ENCODE measurements at regions not wholly inside any gene's neighbourhood (a gene's known extent, or its start where the extent isn't known, plus 50 kb on each side); places are given as distances from the start of the nearest gene placed in this dataset.

DNA sequence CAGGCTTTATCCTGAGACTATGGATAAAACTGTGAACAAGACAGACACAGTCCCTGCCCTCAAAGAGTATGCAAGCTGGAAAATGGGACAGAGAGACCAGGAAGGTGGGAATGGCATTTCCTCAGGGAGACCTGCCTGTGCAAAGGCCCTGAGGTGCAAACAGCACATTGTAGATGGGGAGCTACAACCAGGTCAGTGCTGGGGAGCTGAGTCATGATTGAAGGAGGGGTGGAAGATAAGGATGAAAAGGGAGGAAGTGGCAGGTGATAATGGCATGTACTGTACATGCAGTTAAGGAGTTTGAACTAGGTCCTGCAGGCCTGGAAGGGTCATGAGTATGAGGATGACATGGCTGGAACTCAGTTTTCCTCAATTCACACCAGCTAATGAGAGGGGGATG, 75.5 kb upstream of the BOD1 start:
- no peak for DNase-seq

DNA sequence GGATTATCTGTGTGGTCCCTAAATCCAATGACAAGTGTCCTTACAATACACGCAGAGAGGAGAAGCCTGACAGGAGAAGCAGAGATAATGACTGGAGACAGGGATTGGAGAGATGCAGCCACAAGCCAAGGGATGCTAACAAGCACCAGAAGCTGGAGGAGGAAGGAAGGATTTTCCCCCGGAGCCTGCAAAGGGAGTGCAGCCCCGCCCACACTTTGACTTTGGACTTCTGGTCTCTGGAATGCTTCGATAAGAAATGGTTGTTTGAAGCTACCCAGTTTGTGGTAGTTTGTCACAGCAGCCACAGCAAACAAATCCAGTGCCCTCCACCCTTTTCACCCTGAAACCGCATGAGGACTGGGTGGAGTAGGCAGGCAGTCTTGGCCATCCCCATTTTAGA, 77.2 kb upstream of the BOD1 start:
- DNase-seq = no peak

DNA sequence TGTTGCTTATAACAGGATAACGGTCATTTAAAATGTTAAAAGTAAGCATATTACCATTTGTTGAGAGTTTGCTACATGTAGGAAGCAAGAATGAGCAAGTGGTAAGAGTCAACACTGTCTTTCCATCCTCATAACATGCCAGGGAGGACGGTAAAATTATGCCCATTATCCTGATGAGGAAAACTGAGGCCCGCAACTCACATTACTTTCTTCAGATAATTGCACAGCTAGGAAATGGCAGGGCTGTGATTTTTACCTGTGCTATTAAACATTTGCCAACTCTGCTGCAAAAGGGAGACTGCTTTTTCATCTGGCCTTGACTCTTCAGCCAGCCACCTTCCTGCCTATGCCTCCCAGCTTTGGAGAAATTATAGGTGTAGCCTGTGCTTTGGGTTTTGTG, 79.8 kb upstream of the BOD1 start:
- DNase-seq = no peak

DNA sequence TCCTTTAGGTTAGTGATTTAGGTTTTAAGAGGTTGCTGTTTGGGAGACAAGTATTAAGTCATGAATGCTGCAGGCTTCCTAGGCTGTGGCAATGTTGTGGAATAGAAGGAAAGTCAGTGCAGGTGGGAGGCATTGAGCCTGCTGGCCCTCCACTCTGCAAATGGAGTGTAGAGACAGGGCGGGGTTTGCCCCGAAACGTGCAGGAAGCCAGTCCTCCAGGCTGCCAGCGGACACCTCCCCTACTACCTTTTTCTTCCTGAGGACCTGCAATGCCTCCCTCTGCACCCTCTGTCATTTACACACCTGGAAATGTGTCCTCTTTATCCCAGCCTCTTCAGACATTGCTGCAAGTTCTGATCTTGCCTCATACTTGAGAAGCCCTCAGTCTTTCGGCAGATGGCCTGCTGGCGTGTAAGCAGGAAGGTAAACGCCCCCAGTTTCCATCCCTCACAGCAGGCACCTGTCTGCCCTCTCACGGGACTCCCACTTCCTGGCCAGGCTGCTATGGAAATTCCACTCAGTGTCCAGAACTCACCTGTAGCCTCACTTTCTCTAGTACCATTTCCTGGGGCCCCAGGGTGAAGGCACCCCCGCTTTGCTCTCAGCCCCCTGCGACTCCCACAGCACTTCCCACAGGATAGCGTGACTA, 81.6 kb upstream of the BOD1 start:
- peak in 1 of 2 experiments; percentile 33 for DNase-seq

DNA sequence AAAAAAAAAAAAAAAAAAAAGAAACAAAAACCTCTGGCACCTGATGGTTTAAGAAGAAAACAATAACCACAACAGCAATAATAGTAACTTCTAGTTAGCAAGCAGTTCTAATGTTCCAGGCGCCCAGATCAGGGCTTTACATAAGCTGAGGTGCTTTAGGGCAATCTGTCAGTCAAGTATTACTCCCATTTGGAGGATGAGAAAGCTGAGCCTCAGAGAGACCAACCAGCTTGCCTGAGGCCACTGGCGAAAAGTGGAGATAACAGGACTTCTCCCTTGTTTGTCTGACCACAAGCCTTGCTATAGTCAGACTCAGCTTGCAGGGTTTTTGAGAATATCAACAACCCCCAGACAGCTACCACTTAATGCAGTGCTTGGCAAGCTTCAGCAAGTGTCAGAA, 83.5 kb upstream of the BOD1 start:
- no peak for DNase-seq

DNA sequence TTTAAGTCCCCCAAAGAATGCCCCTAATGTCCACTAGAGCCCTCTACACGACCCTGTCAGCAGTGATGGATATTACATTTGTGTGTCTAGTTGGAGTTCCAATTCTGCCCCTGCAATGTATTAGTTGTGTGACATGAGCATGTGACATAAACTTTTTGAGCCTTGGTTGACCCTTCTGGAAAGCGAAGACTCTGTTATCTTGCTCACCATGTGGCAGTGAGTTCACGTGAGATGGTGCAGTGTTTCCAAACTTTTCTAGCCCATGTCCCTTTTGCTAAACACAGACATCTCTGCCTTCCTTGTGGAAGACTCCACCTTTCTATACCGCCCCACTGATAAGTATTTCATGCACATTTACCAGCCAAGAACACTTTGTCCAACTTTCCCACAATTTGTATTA, 87.0 kb upstream of the BOD1 start:
- no peak for DNase-seq

DNA sequence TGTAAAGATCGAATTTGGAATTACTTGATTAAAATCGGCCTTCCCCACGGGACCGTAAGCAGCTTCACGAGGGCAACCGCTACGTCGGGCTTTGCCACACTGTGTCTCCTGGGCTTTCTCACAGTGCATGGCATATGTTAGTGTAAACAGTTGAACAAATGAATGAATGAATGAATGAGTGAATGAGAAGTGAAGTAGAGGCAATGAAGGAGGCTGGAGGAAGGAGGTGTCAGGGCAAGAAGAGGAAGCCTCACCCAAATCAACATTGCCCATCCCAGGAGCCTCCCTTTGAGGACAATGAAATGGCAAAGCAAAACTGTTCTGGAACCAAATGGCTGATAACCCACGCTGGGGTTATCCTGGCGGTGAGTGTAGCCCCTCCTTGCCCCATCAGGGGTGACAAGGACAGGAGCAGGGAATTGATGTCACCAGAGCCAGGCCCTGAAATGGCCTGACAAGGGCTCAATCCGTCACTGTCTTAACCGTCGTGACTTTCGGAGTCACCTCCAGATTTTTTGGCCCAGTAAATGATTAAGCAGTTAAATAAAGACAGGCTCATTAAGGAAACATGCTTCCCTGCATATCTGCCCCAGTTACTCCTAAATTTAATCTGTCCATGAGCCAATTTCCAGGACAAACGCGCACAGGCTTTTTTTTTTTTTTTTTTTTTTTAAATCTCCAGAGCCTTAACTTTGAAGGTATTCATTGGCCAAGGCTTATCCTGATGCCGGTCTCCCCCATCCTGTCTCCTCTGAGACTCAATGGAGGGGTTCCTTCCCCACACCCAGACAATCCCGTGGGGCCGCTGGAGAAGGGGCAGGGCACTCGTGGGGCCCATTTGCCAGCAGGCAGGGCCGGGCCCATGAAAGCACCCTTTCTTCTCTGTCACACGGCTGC, 88.4 kb upstream of the BOD1 start:
- no peak for DNase-seq

DNA sequence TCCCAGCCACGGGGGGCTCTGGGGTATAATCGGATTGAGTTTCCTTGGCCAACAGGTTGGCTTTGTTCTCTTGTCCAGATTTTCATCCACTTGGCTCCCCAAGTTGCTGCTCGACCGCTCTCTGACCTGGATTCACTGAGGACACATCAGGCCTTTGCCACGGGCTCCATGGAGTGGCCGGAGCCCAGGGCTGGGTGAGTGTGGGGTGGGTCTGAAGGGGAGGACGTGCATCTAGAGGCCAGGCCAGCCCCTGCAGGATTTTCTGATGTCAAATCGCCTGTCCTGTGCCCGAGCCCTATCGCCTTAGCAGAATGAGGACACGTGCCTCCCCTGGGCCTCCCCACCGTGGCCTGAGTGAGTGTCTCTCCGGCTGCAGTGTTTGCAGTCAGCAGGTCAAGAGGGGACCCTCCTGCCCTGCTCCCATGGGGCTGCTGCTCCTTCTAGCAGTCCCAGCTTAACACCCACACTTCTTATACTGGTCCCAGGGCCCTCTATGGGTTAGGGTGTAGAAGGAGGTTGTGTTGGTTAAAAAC, 89.1 kb upstream of the BOD1 start:
- no peak for DNase-seq

DNA sequence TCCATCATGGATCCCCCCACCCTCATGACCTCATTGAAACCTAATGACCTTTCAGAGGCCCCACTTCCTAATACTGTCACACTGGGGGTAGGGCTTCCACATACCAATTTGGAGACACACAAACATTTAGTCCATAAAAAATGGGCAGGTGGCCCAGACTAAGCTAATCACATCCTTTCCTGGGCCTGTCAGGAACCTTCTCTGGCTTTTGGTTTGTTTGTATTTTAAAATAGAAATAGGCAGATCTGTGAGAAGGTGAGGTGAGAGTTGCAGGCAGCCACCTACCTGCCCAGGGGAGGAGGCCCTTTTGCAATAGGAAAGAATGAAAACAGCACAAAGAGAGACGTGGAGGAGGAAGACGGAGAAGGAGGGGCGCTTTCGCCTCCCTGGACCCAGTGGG, 90.2 kb upstream of the BOD1 start:
- DNase-seq = no peak

DNA sequence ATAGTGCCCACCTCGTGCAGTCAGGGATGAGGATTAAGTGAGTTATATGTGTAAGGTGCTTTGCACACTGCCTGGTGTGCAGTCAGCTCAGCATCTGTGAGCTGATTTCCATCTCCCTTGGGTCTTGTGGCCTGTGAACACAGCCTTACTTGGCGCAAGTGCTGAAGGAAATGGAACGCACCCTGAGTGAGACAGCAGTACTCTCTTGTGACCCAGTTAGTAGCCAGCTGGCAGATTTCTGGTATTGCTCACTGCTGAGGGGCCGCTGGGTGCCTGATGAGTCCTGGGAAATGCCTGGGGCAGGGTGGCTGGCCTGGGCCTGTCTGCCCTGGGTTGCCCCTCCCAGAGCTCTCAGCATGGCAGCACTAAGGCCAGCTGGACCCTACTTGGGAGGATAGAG, 90.9 kb upstream of the BOD1 start:
- DNase-seq = no peak

DNA sequence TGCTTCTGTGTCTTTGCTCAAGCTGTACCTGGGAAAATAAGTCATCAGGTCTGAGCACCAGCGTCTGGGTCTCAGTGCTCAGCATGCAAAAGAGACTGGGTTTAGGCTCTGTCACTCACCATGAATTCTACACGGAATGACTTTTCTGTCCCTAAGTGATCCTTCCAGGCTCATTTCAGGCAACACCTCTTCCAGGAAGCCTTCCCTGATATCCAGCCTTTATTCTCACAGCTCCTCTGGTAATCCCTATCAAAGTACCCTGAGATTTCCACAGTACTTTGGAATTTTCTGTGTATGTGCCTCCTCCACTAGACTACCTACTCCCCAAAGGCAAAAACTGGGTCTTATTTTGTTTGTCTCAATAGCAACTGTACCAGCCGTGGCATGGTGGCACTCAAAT, 92.7 kb upstream of the BOD1 start:
- no peak for DNase-seq

DNA sequence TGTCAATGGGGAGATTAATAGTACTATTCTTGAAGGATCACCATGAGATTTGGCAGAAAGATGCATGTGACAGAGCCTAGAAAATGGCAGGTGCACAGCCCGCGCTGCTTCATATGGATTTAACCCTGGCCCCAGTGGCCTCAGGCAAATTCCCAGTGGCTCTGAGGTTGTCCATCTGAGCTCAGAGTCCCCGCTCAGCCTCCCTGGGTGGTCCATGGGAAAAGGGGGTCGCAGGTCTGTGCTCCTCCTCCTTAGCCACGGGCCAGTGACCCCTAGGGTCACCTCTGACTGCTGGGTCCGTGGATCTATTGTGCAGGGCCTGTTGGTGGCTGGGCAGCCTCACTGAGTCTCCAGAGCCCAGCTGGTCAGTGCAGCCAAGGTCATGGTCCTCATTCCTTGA, 93.3 kb upstream of the BOD1 start:
- DNase-seq = no peak

DNA sequence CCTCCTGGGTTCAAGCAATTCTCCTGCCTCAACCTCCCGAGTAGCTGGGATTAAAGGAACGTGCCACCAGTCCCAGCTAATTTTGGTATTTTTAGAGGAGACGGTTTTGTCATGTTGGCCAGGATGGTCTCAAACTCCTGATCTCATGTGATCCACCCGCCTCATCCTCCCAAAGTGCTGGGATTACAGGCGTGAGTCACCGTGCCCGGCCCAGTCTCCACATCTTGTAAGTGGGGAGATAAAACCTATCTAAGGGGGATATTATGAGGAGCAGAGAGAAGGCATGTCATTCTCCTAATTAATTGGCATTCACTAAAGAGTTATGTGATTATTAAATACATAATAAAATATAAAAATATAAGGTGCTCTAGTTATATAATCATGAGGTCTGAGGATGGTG, 94.1 kb upstream of the BOD1 start:
- DNase-seq = no peak

DNA sequence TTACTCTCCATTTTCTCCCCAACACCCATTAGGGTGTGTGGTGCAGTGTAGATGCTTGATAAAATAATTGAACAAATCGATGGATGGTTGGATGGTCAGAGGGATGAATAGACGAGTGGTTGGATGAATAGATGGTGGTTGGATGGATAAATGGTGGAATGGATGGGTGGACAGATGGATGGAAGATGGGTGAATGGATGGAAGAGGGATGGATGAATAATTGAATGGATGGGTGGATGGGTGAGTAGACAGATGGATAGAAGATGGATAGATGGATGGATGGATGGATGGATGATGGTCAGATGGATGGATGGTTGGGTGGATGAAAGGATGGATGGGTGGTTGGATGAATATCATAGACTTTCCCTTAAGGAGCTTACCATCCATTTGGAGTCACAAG, 95.0 kb upstream of the BOD1 start:
- DNase-seq = no peak

DNA sequence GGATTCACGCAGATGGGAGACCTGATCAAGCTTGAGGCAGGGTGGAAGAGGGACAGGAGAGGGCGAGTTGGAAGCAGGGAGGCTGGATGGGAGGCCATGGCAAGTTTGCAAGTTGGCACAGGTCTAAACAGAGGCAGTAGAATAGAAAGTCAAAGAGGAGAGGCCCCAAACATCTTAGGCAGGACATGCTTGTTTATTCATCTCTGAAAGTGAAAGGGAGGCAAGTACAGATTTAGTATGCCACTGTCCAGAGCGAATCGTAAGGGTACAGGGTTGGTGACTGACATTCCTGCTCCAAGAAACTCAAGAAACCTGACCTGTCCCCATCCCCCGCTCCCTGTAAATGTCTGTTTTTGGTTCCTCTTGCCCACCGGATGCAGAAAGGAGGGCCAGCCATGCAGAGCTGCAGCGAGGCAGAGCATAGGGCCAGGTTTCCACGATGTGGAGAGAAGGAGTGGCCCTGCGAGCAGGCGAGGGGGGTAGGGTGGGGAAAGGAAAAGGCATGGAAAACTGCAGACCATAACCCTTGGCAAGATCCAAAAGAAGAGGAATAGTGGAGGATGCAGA, 96.2 kb upstream of the BOD1 start:
- no peak for DNase-seq

DNA sequence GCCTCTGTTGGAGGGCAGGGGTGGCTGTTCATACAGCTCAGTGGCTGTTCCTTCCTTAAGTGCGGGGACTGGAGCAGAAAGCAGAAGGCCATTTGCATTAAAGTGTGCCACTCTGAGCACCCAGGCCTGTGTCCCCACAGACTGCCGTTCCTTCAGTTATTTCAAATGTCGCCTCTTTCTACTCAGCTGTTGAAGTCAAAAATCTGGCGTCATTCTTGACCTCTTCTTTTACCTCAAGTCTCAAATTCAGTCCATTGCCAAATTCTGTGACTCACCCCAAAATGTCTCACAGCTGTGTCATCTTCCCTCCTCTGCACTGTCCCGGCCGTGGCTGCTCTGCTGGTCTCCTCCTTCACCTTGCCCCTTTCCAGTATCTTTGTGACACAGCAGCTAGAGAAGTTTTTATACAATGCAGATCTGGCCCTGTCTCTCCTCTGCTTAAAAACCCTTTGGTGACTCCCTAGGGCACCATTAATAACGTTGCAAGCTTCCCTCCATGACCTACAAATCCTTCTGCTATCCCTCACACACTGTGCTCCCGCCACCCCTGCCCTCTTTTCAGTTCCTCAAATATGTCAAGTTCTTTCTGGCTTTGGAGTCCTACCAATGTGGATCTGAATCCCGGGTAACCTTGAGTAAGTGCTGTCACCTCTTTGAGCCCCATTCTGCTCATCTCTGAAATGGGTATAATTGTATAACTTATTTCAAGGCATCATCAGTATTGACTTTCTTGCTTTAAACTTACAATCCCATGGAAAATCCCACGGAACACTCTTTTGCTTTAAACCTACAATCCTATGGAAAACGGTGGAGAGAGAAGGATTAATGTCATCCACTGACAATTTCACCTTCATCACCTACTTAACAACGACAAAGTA, 98.3 kb upstream of the BOD1 start:
- no peak for DNase-seq

DNA sequence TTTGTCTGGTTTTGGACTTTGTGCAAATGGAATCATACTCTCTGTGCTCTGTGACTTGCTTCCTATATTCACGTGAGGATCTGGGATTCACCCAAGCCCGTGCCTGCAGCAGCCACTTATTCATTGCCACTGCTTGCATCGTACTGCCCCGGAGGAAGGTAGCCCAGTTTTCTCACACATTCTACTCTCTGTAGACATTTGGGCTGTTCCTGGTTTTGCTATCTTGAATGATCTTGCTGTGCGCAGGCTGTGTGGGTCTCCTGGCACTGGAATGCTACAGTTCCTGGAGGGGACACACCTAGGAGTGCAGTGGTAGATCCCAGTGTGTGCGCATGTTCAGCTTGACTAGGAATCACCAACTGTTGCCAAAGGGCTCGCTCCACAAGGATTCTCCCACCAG, 99.2 kb upstream of the BOD1 start:
- DNase-seq = no peak

DNA sequence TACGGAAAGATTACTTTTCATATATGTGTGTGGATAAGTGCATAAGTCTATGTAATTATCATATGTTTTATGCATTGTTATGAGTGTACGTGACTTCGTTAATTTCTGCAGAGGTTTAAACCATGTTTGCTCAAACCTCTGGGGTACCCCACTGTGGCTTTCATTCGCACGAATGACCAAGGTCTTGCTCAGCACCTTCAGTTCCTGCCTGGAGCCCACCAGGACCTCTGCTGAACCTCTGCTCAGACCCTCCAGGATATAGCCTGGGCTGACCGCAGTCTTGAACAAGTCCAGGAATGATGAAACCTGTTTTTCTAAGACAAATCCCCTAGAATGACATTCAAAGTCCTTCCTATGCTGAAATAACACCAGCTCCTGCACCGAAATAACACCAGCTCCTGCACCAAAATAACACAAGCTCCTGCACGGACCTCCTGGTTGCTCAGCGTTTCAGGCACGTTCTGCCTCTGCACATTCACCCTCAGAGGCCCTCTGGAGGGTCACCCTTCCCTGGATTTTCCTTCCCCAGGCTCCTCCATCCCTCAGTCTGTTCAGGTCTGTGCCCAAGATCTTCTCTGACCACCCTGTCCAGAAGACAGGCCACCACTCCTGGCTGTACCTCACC, 99.7 kb upstream of the BOD1 start:
- no peak for DNase-seq

DNA sequence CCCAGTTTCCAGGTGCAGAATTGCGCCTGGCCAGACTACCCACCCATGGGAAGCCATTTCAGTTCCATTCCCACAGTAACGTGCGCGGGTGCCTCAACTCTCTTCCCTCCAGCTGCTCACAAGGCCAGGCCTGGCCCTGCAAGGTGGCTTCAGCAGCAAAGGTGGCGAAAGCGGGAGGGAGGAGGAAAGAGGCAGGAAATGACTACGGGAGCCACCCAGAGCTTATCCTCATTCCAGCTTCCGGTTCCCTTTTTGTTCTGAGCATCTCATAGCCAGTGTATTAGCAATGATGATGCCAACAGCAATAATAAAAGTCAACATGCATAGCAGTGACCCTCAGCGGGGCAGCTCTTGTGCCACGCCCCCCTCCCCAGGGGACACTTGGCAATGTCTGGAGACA, 101.5 kb upstream of the BOD1 start:
- DNase-seq = peak; percentile 63 to 71

DNA sequence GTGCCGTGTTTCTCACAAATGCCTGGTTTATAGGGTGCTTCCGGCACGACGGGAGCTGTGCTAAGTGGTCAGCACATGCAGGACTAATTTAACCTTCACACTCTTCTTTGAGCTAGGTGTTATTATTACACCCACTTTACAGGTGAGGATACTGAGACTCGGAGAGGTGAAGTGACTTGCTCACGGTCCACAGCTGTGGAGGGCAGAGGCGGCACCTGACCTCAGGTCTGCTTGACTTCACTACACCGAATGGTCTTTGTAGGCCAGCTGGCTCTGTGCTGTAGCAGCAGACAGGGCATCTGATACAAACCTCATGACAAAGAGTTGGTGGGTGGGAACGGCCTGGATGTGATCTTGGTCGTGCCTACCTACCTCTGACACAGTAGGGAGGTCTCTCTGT, 102.0 kb upstream of the BOD1 start:
- peak; percentile 64 to 65 for DNase-seq

DNA sequence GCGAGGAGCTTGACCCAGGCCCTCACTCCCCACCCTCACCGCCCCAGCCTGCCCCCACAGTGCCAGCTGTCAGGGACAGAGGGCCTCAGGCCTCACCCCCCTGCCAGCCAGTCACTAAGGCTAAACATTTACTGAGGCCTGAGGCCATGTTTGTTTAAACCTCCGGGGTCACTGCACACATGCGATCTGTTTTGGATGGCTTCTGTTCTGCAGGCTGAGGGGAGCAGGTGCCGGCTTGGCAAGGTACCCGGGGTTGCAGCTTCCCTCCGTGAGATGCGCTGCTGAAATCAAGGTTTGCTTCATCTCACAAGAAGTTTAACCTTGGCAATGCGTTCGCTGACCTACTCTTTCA, 103.3 kb upstream of the BOD1 start:
- peak; percentile 57 to 79 for DNase-seq

DNA sequence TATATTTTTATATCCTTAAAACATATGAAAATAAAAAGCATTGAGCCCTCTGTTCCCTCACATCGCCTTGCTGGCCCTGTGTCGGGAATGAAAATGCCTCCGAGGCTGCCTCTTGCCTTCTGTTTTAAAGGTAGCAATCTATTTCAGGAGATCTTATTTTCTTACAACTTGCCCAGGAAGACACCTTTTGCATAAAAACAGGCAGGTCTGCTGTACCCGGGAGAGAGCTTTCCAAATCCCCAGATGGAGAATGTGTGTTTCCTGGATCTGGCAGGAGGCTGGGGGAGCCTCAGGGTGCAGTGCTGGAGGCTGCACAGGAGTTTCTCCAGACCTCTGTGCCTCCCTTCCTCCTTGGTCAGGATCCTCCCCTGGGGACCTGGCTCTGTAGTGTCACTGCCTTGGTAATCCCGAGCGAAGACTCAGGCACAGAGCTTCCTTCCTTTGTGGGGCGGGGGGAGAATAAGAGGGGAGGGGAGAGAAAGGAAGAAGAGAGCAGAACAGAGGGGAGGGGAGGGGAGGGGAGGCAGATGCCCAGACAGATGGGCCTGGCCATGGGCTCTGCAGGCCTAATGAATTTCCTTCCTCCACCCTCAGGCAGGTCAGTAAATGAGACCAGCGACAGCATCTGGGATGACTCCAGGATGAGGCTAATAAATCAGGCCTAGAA, 104.0 kb upstream of the BOD1 start:
- no peak for DNase-seq
